ENCODE measurements at regions not wholly inside any gene's neighbourhood (a gene's known extent, or its start where the extent isn't known, plus 50 kb on each side); places are given as distances from the start of the nearest gene placed in this dataset.

DNA sequence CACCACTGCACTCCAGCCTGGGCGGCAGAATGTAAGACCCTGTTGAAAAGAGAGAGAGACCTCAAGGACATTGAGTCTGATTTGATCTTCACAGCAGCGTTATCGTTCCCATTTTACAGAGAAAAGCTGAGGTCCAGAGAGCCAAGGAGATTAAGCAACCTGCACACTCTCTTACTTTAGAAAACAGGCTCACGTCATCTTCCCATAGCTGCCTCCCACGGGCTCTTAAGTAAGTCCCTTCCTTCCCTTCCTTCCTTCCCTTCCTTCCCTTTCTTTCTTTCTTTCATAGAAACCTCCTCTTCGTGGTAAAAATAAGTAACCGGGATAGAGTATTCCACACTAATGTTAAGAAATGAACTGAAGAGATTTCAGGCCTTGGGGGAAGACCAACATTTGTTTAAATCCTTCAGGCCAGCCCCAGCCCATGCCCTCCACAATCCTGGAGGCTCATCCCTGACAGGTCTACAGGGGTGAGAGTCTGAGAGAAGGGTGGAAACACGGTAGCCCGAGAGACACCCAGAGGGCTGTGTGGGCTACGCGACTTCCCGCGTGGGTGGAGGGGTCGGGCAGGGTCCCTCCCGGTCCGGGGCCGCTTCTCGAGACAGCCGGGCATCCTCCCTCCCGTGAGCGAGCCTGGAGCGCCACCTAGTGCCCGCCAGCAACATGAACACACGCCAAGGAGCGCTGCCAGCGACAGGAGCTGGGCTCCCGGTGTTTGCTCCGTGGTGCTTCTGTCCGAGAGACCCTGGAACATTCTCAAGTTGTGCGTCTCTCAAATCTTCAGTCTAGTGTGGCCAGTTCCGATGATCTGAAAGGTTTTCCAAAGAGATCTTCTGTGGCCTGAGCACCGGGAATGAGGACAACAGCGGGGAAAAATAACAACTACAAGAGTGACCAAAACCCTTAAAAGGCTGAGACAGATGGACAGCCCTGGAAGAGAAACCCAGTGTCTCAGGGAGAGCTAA is 160.3 kb downstream of the INO80D start (continued):
- TF ChIP-seq ZNF569 (CRISPR knock-in tag; IDR thresholded peaks at IDR 0.05; ENCODE audit: borderline replicate concordance) (no peak), ZNF10 (CRISPR knock-in tag; IDR thresholded peaks at IDR 0.05; ENCODE audit: borderline replicate concordance, low read depth) (no peak), MIER2 (CRISPR knock-in tag; IDR thresholded peaks at IDR 0.05) (no peak), SP2 (CRISPR knock-in tag; IDR thresholded peaks at IDR 0.05) (no peak; the same call in 1 of the 2 replicates), ZNF451 (CRISPR knock-in tag; IDR thresholded peaks at IDR 0.05) (0 out of 2 replicates have a peak, but pooled peaks have one; percentile 44), ZBTB38 (CRISPR knock-in tag; IDR thresholded peaks at IDR 0.05) (0 out of 2 replicates have a peak, but pooled peaks have one; percentile 37), ATM (IDR thresholded peaks at IDR 0.05; ENCODE audit: borderline replicate concordance) (no peak), HDAC1 (CRISPR knock-in tag; IDR thresholded peaks at IDR 0.05) (no peak), SPEN (CRISPR knock-in tag; IDR thresholded peaks at IDR 0.05; ENCODE audit: low read depth) (0 out of 2 replicates have a peak, but pooled peaks have one; percentile 30), CREB1 (IDR thresholded peaks at IDR 0.05) (no peak), CREB1 (CRISPR knock-in tag; IDR thresholded peaks at IDR 0.05) (no peak), KDM2A (CRISPR knock-in tag; IDR thresholded peaks at IDR 0.05; ENCODE audit: borderline replicate concordance, low read depth) (peak; percentile 81), KAT7 (CRISPR knock-in tag; IDR thresholded peaks at IDR 0.05; ENCODE audit: borderline replicate concordance) (no peak), KDM5B (CRISPR knock-in tag; IDR thresholded peaks at IDR 0.05; ENCODE audit: borderline replicate concordance) (peak; percentile 70; the same call in 1 of the 2 replicates), NFIC (IDR thresholded peaks at IDR 0.05; ENCODE audit: low read length) (no peak)
- TF ChIP-seq, protein P1, sequence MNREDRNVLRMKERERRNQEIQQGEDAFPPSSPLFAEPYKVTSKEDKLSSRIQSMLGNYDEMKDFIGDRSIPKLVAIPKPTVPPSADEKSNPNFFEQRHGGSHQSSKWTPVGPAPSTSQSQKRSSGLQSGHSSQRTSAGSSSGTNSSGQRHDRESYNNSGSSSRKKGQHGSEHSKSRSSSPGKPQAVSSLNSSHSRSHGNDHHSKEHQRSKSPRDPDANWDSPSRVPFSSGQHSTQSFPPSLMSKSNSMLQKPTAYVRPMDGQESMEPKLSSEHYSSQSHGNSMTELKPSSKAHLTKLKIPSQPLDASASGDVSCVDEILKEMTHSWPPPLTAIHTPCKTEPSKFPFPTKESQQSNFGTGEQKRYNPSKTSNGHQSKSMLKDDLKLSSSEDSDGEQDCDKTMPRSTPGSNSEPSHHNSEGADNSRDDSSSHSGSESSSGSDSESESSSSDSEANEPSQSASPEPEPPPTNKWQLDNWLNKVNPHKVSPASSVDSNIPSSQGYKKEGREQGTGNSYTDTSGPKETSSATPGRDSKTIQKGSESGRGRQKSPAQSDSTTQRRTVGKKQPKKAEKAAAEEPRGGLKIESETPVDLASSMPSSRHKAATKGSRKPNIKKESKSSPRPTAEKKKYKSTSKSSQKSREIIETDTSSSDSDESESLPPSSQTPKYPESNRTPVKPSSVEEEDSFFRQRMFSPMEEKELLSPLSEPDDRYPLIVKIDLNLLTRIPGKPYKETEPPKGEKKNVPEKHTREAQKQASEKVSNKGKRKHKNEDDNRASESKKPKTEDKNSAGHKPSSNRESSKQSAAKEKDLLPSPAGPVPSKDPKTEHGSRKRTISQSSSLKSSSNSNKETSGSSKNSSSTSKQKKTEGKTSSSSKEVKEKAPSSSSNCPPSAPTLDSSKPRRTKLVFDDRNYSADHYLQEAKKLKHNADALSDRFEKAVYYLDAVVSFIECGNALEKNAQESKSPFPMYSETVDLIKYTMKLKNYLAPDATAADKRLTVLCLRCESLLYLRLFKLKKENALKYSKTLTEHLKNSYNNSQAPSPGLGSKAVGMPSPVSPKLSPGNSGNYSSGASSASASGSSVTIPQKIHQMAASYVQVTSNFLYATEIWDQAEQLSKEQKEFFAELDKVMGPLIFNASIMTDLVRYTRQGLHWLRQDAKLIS (CRISPR knock-in tag; IDR thresholded peaks at IDR 0.05) = no peak
- TF ChIP-seq, protein P2, sequence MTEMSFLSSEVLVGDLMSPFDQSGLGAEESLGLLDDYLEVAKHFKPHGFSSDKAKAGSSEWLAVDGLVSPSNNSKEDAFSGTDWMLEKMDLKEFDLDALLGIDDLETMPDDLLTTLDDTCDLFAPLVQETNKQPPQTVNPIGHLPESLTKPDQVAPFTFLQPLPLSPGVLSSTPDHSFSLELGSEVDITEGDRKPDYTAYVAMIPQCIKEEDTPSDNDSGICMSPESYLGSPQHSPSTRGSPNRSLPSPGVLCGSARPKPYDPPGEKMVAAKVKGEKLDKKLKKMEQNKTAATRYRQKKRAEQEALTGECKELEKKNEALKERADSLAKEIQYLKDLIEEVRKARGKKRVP (CRISPR knock-in tag; IDR thresholded peaks at IDR 0.05) = no peak
- TF ChIP-seq, protein P3, sequence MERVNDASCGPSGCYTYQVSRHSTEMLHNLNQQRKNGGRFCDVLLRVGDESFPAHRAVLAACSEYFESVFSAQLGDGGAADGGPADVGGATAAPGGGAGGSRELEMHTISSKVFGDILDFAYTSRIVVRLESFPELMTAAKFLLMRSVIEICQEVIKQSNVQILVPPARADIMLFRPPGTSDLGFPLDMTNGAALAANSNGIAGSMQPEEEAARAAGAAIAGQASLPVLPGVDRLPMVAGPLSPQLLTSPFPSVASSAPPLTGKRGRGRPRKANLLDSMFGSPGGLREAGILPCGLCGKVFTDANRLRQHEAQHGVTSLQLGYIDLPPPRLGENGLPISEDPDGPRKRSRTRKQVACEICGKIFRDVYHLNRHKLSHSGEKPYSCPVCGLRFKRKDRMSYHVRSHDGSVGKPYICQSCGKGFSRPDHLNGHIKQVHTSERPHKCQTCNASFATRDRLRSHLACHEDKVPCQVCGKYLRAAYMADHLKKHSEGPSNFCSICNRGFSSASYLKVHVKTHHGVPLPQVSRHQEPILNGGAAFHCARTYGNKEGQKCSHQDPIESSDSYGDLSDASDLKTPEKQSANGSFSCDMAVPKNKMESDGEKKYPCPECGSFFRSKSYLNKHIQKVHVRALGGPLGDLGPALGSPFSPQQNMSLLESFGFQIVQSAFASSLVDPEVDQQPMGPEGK (CRISPR knock-in tag; IDR thresholded peaks at IDR 0.05) = no peak
- TF ChIP-seq, protein P4, sequence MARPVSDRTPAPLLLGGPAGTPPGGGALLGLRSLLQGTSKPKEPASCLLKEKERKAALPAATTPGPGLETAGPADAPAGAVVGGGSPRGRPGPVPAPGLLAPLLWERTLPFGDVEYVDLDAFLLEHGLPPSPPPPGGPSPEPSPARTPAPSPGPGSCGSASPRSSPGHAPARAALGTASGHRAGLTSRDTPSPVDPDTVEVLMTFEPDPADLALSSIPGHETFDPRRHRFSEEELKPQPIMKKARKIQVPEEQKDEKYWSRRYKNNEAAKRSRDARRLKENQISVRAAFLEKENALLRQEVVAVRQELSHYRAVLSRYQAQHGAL (CRISPR knock-in tag; IDR thresholded peaks at IDR 0.05; ENCODE audit: not compliant biosample characterization) = no peak
- TF ChIP-seq, protein P5, sequence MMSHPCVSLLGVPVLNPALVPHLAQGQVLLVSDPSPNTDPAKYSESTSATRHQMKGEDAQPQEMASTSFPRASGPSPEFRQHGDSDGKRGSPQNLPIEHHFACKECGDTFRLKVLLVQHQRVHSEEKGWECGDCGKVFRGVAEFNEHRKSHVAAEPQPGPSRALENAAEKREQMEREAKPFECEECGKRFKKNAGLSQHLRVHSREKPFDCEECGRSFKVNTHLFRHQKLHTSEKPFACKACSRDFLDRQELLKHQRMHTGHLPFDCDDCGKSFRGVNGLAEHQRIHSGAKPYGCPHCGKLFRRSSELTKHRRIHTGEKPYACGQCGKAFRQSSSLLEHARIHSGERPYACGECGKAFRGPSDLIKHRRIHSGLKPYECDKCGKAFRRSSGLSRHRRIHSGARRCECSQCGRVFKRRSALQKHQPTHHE (CRISPR knock-in tag; IDR thresholded peaks at IDR 0.05; ENCODE audit: borderline replicate concordance) = no peak

All from HepG2 (cell line).